ENCODE measurements at regions not wholly inside any gene's neighbourhood (a gene's known extent, or its start where the extent isn't known, plus 50 kb on each side); places are given as distances from the start of the nearest gene placed in this dataset.

DNA sequence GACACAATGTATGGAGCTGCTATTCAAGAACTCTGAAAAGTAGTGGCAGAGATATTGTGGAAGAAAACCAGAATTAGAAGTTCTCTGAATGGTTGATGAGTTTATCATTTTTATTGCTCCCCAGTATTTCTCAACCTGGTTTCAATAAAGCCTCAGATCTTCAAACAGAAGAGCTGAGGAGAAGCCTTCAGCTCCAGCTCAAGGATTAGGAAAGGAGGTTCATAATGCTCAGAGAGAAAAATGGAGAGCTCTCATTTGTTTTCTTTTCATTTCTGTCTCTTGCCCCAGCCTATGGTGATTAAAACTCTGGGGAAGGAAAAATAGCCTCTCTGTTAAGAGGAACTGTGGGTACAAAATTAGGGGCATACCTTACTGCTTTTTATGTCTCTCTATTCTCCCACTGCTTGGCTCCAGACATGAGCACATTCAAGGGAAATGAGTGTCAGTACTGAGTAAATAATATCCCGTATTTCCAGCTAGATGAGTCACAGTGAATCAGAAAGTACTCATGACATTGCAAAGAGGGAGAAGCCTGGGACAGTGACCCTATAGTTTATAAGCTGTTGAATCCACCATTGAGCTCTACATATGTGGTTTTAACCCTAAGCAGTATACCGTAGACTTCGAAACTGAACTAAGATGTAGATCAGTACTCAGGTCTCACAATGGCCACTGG is 138.1 kb downstream of the EMB start:
- TF ChIP-seq, protein P1, sequence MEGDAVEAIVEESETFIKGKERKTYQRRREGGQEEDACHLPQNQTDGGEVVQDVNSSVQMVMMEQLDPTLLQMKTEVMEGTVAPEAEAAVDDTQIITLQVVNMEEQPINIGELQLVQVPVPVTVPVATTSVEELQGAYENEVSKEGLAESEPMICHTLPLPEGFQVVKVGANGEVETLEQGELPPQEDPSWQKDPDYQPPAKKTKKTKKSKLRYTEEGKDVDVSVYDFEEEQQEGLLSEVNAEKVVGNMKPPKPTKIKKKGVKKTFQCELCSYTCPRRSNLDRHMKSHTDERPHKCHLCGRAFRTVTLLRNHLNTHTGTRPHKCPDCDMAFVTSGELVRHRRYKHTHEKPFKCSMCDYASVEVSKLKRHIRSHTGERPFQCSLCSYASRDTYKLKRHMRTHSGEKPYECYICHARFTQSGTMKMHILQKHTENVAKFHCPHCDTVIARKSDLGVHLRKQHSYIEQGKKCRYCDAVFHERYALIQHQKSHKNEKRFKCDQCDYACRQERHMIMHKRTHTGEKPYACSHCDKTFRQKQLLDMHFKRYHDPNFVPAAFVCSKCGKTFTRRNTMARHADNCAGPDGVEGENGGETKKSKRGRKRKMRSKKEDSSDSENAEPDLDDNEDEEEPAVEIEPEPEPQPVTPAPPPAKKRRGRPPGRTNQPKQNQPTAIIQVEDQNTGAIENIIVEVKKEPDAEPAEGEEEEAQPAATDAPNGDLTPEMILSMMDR (IDR thresholded peaks at IDR 0.05) = no peak
- TF ChIP-seq POLR2A (IDR thresholded peaks at IDR 0.05) (no peak), EP300 (IDR thresholded peaks at IDR 0.05; ENCODE audit: low read depth) (no peak)
